Fibroblast of skin of abdomen (primary cell): ENCODE measurements at regions not wholly inside any gene's neighbourhood (a gene's known extent, or its start where the extent isn't known, plus 50 kb on each side); places are given as distances from the start of the nearest gene placed in this dataset.
A peak's percentile ranks its signal among the peaks of the same experiment; 100 is the strongest.

Experiments used
- DNase-seq: peaks from one replicate; pipeline ENCODE4 v3.0.0-alpha.2; 2013

- DNase-seq = peak; percentile 56
These were observed 549.7 kb upstream of the PLXNA2 start for GRCh38 chr1:208793861-208794345.

GRCh38 chr1:208799186-208799585 lies 555.0 kb upstream of the PLXNA2 start:
- DNase-seq = no peak

- no peak for DNase-seq
These were observed 559.0 kb upstream of the PLXNA2 start for GRCh38 chr1:208803011-208803811.

GRCh38 chr1:208807446-208808127 lies 563.4 kb upstream of the PLXNA2 start:
- DNase-seq = peak; percentile 18

GRCh38 chr1:208808301-208808700 lies 564.1 kb upstream of the PLXNA2 start:
- no peak for DNase-seq

- no peak for DNase-seq
These were observed 565.7 kb upstream of the PLXNA2 start for GRCh38 chr1:208809876-208810275.

- DNase-seq = no peak
These were observed 574.7 kb upstream of the PLXNA2 start for GRCh38 chr1:208818770-208819445.

GRCh38 chr1:208820580-208821212 lies 576.5 kb upstream of the PLXNA2 start:
- no peak for DNase-seq

GRCh38 chr1:208821939-208822338 lies 577.8 kb upstream of the PLXNA2 start:
- DNase-seq = no peak

- DNase-seq = no peak
These were observed 581.1 kb upstream of the PLXNA2 start for GRCh38 chr1:208825300-208825699.

- DNase-seq = peak; percentile 20
These were observed 585.4 kb upstream of the PLXNA2 start for GRCh38 chr1:208829595-208829994.

- peak; percentile 44 for DNase-seq
These were observed 590.4 kb upstream of the PLXNA2 start for GRCh38 chr1:208834381-208835096.

GRCh38 chr1:208835097-208835463 lies 590.9 kb upstream of the PLXNA2 start:
- no peak for DNase-seq

- no peak for DNase-seq
These were observed 591.6 kb upstream of the PLXNA2 start for GRCh38 chr1:208835781-208836180.

- DNase-seq = no peak
These were observed 593.1 kb upstream of the PLXNA2 start for GRCh38 chr1:208837242-208837641.

GRCh38 chr1:208841436-208841835 lies 597.3 kb upstream of the PLXNA2 start:
- no peak for DNase-seq

- no peak for DNase-seq
These were observed 598.3 kb upstream of the PLXNA2 start for GRCh38 chr1:208842451-208842850.

GRCh38 chr1:208844158-208844557 lies 600.0 kb upstream of the PLXNA2 start:
- DNase-seq = no peak

GRCh38 chr1:208848854-208849253 lies 604.7 kb upstream of the PLXNA2 start:
- no peak for DNase-seq

- DNase-seq = no peak
These were observed 606.3 kb upstream of the PLXNA2 start for GRCh38 chr1:208850442-208850841.

- no peak for DNase-seq
These were observed 607.2 kb upstream of the PLXNA2 start for GRCh38 chr1:208851366-208851765.

- no peak for DNase-seq
These were observed 608.7 kb upstream of the PLXNA2 start for GRCh38 chr1:208852911-208853310.
